H1 (cell line): ENCODE measurements at regions not wholly inside any gene's neighbourhood (a gene's known extent, or its start where the extent isn't known, plus 50 kb on each side); places are given as distances from the start of the nearest gene placed in this dataset.

Experiments
- CTCF ChIA-PET: fragments of 300-600 bp; sonication (Branson Sonifier 250); formaldehyde crosslinking; loops from one replicate; lab custom pipeline; 2021; ENCODE audit not compliant: partially characterized antibody; lab: Charles Lee
- POLR2A ChIA-PET: fragments of 300-600 bp; sonication (Branson Sonifier 250); formaldehyde crosslinking; loops from one replicate; lab custom pipeline; 2021; ENCODE audit warnings: inconsistent platforms; ENCODE audit not compliant: partially characterized antibody; lab: Charles Lee
- DNase-seq, 2 experiments: peaks; one replicate each; pipeline versions ENCODE4 v3.0.0 to v3.0.0-alpha.2; 2010 to 2022; ENCODE audit warnings: low spot score in 2 of 2, low read depth in 1 of 2, mixed read lengths in 1 of 2
- FAIRE-seq: peaks from 2 replicates; lab custom pipeline; 2011; peaks lifted over from hg19 to GRCh38; lab: Jason Lieb, UNC
- H2AFZ ChIP-seq: 2 replicates; pipeline ENCODE4 v1.8.1; 2012; ENCODE audit warnings: low read length, inconsistent platforms
- H2AK5ac ChIP-seq: 2 replicates; pipeline ENCODE4 v1.6.1; 2013; ENCODE audit warnings: low read depth, low read length
- H2BK120ac ChIP-seq: replicated peaks from 2 replicates; pipeline ENCODE3; 2013; ENCODE audit warnings: low read depth, low read length, inconsistent platforms
- H2BK12ac ChIP-seq: 2 replicates; pipeline ENCODE4 v1.6.1; 2013; ENCODE audit warnings: low read depth, low read length
- H2BK15ac ChIP-seq: 2 replicates; pipeline ENCODE4 v1.6.1; 2013; ENCODE audit warnings: low read length
- H2BK20ac ChIP-seq: 2 replicates; pipeline ENCODE4 v1.6.1; 2013; ENCODE audit warnings: low read length
- H2BK5ac ChIP-seq: 2 replicates; pipeline ENCODE4 v1.6.1; 2013; ENCODE audit warnings: low read depth, low read length
- H3K14ac ChIP-seq: 2 replicates; pipeline ENCODE4 v1.6.1; 2013; ENCODE audit warnings: inconsistent platforms; ENCODE audit not compliant: insufficient read length
- H3K18ac ChIP-seq: 2 replicates; pipeline ENCODE4 v1.6.1; 2013; ENCODE audit warnings: low read length; ENCODE audit errors: extremely low read depth
- H3K23ac ChIP-seq: 2 replicates; pipeline ENCODE4 v1.6.1; 2013; ENCODE audit warnings: inconsistent platforms; ENCODE audit not compliant: insufficient read length
- H3K23me2 ChIP-seq: 2 replicates; pipeline ENCODE4 v1.6.1; 2013; ENCODE audit warnings: low read depth, low read length
- H3K27ac ChIP-seq: 2 replicates; pipeline ENCODE4 v1.6.1; 2011; ENCODE audit warnings: low read depth, low read length, inconsistent platforms
- H3K27me3 ChIP-seq, 4 experiments: replicated peaks in 1 of 4; 1 replicate in 1 of 4; 2 replicates in 3 of 4; pipeline versions ENCODE4 v1.6.1 to v1.8.1; 2011 to 2013; ENCODE audit warnings: low read length in 3 of 4, mild to moderate bottlenecking in 3 of 4, inconsistent platforms in 2 of 4, mixed read lengths in 2 of 4, moderate library complexity in 1 of 4; ENCODE audit not compliant: control insufficient read depth in 3 of 4, insufficient read depth in 3 of 4; ENCODE audit errors: extremely low read depth in 1 of 4
- H3K36me3 ChIP-seq, 4 experiments: 2 replicates each; pipeline versions ENCODE4 v1.6.1 to v1.8.1; 2011 to 2013; ENCODE audit warnings: mild to moderate bottlenecking in 4 of 4, low read length in 3 of 4, moderate library complexity in 2 of 4, control low read depth in 1 of 4, inconsistent platforms in 1 of 4; ENCODE audit not compliant: insufficient read depth in 4 of 4, control insufficient read depth in 2 of 4
- H3K4ac ChIP-seq: replicated peaks from 2 replicates; pipeline ENCODE3; 2013; ENCODE audit warnings: low read length, low read depth, mixed read lengths, inconsistent platforms; ENCODE audit not compliant: insufficient read length
- H3K4me1 ChIP-seq, 4 experiments: replicated peaks in 1 of 4; 1 replicate in 1 of 4; 2 replicates in 3 of 4; pipeline versions ENCODE4 v1.6.1 to v1.8.1; 2011 to 2013; ENCODE audit warnings: low read length in 3 of 4, inconsistent platforms in 2 of 4, mixed read lengths in 1 of 4; ENCODE audit not compliant: insufficient read depth in 4 of 4, control insufficient read depth in 3 of 4
- H3K4me2 ChIP-seq, 2 experiments: 2 replicates each; pipeline versions ENCODE4 v1.6.1 to v1.8.1; 2011 to 2013; ENCODE audit warnings: low read depth in 2 of 2, low read length in 2 of 2, control low read depth in 1 of 2, inconsistent platforms in 1 of 2, mild to moderate bottlenecking in 1 of 2; ENCODE audit not compliant: insufficient read depth in 1 of 2
- H3K4me3 ChIP-seq, 4 experiments: fragments of 200-600, 300-600 bp in 1 of 4; sonication (generic), shearing (Covaris generic), sonication (Bioruptor Twin) in 1 of 4; 2 replicates each; pipeline versions ENCODE4 v1.5.1 to v1.8.1; 2011 to 2016; ENCODE audit warnings: low read length in 4 of 4, low read depth in 3 of 4, control low read depth in 2 of 4, inconsistent platforms in 2 of 4, mild to moderate bottlenecking in 2 of 4, mixed read lengths in 1 of 4, moderate library complexity in 1 of 4; ENCODE audit not compliant: insufficient read depth in 2 of 4; ENCODE audit errors: extremely low read depth in 1 of 4
- H3K56ac ChIP-seq: replicated peaks from 2 replicates; pipeline ENCODE3; 2013; ENCODE audit warnings: low read depth, mild to moderate bottlenecking, mixed read lengths, low read length, inconsistent platforms; ENCODE audit not compliant: insufficient read length
- H3K79me1 ChIP-seq: 2 replicates; pipeline ENCODE4 v1.6.1; 2013; ENCODE audit warnings: low read depth, low read length, control low read depth
- H3K79me2 ChIP-seq, 2 experiments: 2 replicates each; pipeline versions ENCODE4 v1.6.1 to v1.8.1; 2012 to 2013; ENCODE audit warnings: low read length in 2 of 2, mild to moderate bottlenecking in 2 of 2, inconsistent platforms in 1 of 2; ENCODE audit not compliant: insufficient read depth in 2 of 2, control insufficient read depth in 1 of 2
- H3K9ac ChIP-seq, 4 experiments: replicated peaks in 1 of 4; 1 replicate in 1 of 4; 2 replicates in 3 of 4; pipeline versions ENCODE4 v1.6.1 to v1.8.1; 2011 to 2013; ENCODE audit warnings: low read depth in 3 of 4, low read length in 3 of 4, control low read depth in 2 of 4, mild to moderate bottlenecking in 2 of 4, moderate library complexity in 2 of 4, inconsistent platforms in 1 of 4; ENCODE audit errors: extremely low read depth in 1 of 4
- H3K9me3 ChIP-seq, 2 experiments: 2 replicates each; pipeline versions ENCODE4 v1.6.1 to v1.8.1; 2012 to 2013; ENCODE audit warnings: mild to moderate bottlenecking in 2 of 2, moderate library complexity in 2 of 2, control low read depth in 1 of 2, inconsistent platforms in 1 of 2, low read depth in 1 of 2, low read length in 1 of 2, mixed read lengths in 1 of 2; ENCODE audit not compliant: insufficient read depth in 2 of 2
- H4K20me1 ChIP-seq, 2 experiments: replicated peaks in 1 of 2; 2 replicates each; pipeline versions ENCODE3 to v1.8.1; 2011 to 2013; ENCODE audit warnings: inconsistent platforms in 2 of 2, low read length in 2 of 2, mild to moderate bottlenecking in 1 of 2; ENCODE audit not compliant: insufficient read depth in 2 of 2, control insufficient read depth in 1 of 2
- H4K5ac ChIP-seq: 2 replicates; pipeline ENCODE4 v1.6.1; 2013; ENCODE audit warnings: low read length, low read depth, mixed read lengths, inconsistent platforms; ENCODE audit not compliant: insufficient read length
- H4K8ac ChIP-seq: 2 replicates; pipeline ENCODE4 v1.8.0; 2013; ENCODE audit warnings: mild to moderate bottlenecking, moderate library complexity, low read length, inconsistent platforms; ENCODE audit not compliant: insufficient read depth; ENCODE audit errors: extremely low read depth
- H4K91ac ChIP-seq: replicated peaks from 2 replicates; pipeline ENCODE3; 2013; ENCODE audit warnings: low read length, mixed read lengths, inconsistent platforms; ENCODE audit not compliant: insufficient read length
- ASH2L ChIP-seq: fragments of 200-600, 300-600 bp; sonication (generic); IDR thresholded peaks from one replicate; pipeline ENCODE4 v1.7.1; 2017; ENCODE audit warnings: low read length
- BACH1 ChIP-seq: IDR thresholded peaks from 2 replicates; pipeline ENCODE4 v1.6.1; 2012; ENCODE audit warnings: low read length, improper control_type of control experiment
- CBX5 ChIP-seq: fragments of 300-800, 300-1000 bp; sonication (generic); IDR thresholded peaks from 2 replicates; pipeline ENCODE4 v1.7.1; 2016; ENCODE audit warnings: antibody characterized with exemption, low read length, low read depth
- GABPA ChIP-seq: IDR thresholded peaks from 2 replicates; pipeline ENCODE4 v1.6.1; 2011; ENCODE audit warnings: mild to moderate bottlenecking, low read length, moderate library complexity, borderline replicate concordance; ENCODE audit not compliant: insufficient read depth
- KDM4A ChIP-seq: IDR thresholded peaks from one replicate; pipeline ENCODE4 v1.7.1; 2012; ENCODE audit warnings: low read depth, mild to moderate bottlenecking, moderate library complexity, low read length, inconsistent platforms; ENCODE audit not compliant: severe bottlenecking
- NRF1 ChIP-seq: IDR thresholded peaks from 2 replicates; pipeline ENCODE4 v1.6.1; 2011; ENCODE audit warnings: mild to moderate bottlenecking, low read depth, low read length, improper control_type of control experiment
- PHF8 ChIP-seq: fragments of 200-600 bp; sonication (generic); conservative IDR thresholded peaks from 2 replicates; pipeline ENCODE4 v1.7.1; 2012; ENCODE audit warnings: low read depth, mild to moderate bottlenecking, inconsistent platforms, low read length, moderate library complexity
- POLR2A ChIP-seq, 2 experiments: IDR thresholded peaks; 1 replicate in 1 of 2; 2 replicates in 1 of 2; pipeline ENCODE4 v1.6.1; 2011; ENCODE audit warnings: low read depth in 2 of 2, low read length in 2 of 2, mild to moderate bottlenecking in 2 of 2; ENCODE audit errors: control extremely low read depth in 1 of 2
- SUZ12 ChIP-seq: fragments of 200-600 bp; sonication (generic); IDR thresholded peaks from 2 replicates; pipeline ENCODE4 v1.6.1; 2012; ENCODE audit warnings: mild to moderate bottlenecking, inconsistent platforms, low read length, moderate library complexity, mixed read lengths
- TBP ChIP-seq: IDR thresholded peaks from 2 replicates; pipeline ENCODE4 v1.6.1; 2011; ENCODE audit warnings: low read depth, low read length, improper control_type of control experiment
- WGBS, 2 experiments: shearing (Covaris generic) in 1 of 2; methylation state at CpG; one replicate each; pipeline versions ENCODE4 v1.1.6 to v1.1.7; 2013 to 2015; ENCODE audit warnings: low lambda C conversion rate in 2 of 2, mixed read lengths in 2 of 2, inconsistent platforms in 1 of 2, low coverage in 1 of 2, missing lambda C conversion rate in 1 of 2; ENCODE audit not compliant: insufficient replicate concordance in 2 of 2, insufficient coverage in 1 of 2, insufficient read length in 1 of 2; ENCODE audit errors: extremely low coverage in 1 of 2, missing lambda C conversion rate in 1 of 2; 5-methylcytosine and 5-hydroxymethylcytosine counted together

DNA sequence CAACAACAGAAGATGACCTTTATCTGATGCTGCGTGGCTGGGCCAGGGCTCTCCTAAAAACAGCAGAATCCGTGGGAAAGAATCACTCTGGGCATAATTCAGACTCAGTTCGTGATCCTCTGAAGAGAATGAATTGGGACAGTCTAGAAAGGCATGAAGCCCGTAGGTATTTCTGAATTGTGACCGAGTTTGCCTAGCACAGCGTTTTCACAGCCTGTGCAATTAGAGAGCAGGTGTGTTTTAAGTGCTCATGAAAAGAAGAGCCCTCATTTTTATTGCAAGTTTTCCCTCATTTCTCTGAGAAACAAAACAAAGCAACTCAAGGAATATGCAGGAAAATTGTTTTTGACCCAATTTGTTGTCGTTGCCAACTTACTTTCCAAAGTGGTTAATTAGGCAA, 366.2 kb downstream of the WDR11 start:
- H2BK20ac ChIP-seq: no peak overlapping the region
- FAIRE-seq (no peak), DNase-seq (no peak)
- H3K18ac ChIP-seq: no peak overlapping the region
- no peaks in the 10 kb centered on the region for H3K79me1 ChIP-seq
- no peak overlapping the region for H2AK5ac ChIP-seq
- H2BK5ac ChIP-seq: no peak overlapping the region
- 89% methylated on average over 7 of the region's 7 CpGs; no CpG with 5 or more reads in 1 of the 2 experiments for WGBS, 2 experiments
- H3K9me3 ChIP-seq: no peaks in the 10 kb centered on the region
- H3K4me2 ChIP-seq: no peak overlapping the region
- H2BK12ac ChIP-seq: no peak overlapping the region
- H3K9ac ChIP-seq: no peak overlapping the region
- H3K27ac ChIP-seq: no peak overlapping the region
- H3K79me2 ChIP-seq: no peaks in the 10 kb centered on the region
- H3K4ac ChIP-seq: no peak overlapping the region
- no peak for TF ChIP-seq NRF1
- no peak for TF ChIP-seq PHF8
- no peak for TF ChIP-seq CBX5
- TF ChIP-seq TBP: no peak
- TF ChIP-seq KDM4A: no peak
- no peak for TF ChIP-seq POLR2A (IDR thresholded peaks at IDR 0.05; ENCODE audit: control extremely low read depth in 1 of 2, low read depth in 2 of 2, low read length in 2 of 2)
- no peak for TF ChIP-seq ASH2L
- TF ChIP-seq SUZ12: no peak
- no peak for TF ChIP-seq BACH1
- no peak for TF ChIP-seq GABPA
- no peaks in the 10 kb centered on the region for H3K27me3 ChIP-seq
- no peak overlapping the region for H3K4me3 ChIP-seq
- H3K14ac ChIP-seq: no peak overlapping the region
- no peak overlapping the region for H2BK15ac ChIP-seq
- H4K8ac ChIP-seq: no peak overlapping the region
- POLR2A ChIA-PET: no interaction called here
- H3K23me2 ChIP-seq: no peaks in the 10 kb centered on the region
- H4K20me1 ChIP-seq: no peaks in the 10 kb centered on the region
- CTCF ChIA-PET: interaction anchor here (0.7 to 1.1 kb wide), 2 partner anchors 30 to 243 kb away, joined by 3 read pairs; no protein-coding TSS in a partner anchor
- H4K91ac ChIP-seq: no peak overlapping the region
- H3K4me1 ChIP-seq: peaks cover 0 to 3% (median 0%) of the 10 kb centered on the region in 4 experiments; a peak in 1 of 7 replicates
- no peak overlapping the region for H2AFZ ChIP-seq
- H4K5ac ChIP-seq: no peak overlapping the region
- H2BK120ac ChIP-seq: no peak overlapping the region
- no peak overlapping the region for H3K23ac ChIP-seq
- no peak overlapping the region for H3K56ac ChIP-seq
- no peaks in the 10 kb centered on the region for H3K36me3 ChIP-seq
